Bronchial epithelial cell (primary cell): ENCODE measurements at regions not wholly inside any gene's neighbourhood (a gene's known extent, or its start where the extent isn't known, plus 50 kb on each side); places are given as distances from the start of the nearest gene placed in this dataset.

Experiments used
- DNase-seq: peaks from one replicate; pipeline ENCODE4 v3.0.0-alpha.2; 2010; ENCODE audit warnings: low read depth
- FAIRE-seq: peaks from 2 replicates; lab custom pipeline; 2011; peaks lifted over from hg19 to GRCh38; lab: Jason Lieb, UNC
- H3K27me3 ChIP-seq: 2 replicates; pipeline ENCODE4 v1.5.1; 2011; ENCODE audit warnings: low read length; ENCODE audit not compliant: control insufficient read depth, insufficient read depth
- H3K36me3 ChIP-seq: 2 replicates; pipeline ENCODE4 v1.5.1; 2011; ENCODE audit warnings: low read length; ENCODE audit not compliant: control insufficient read depth, insufficient read depth
- H3K4me3 ChIP-seq: 2 replicates; pipeline ENCODE4 v1.5.1; 2011; ENCODE audit warnings: mild to moderate bottlenecking, low read depth, low read length, control low read depth
- CTCF ChIP-seq: IDR thresholded peaks from 2 replicates; pipeline ENCODE4 v1.5.1; 2011; ENCODE audit warnings: mild to moderate bottlenecking, moderate library complexity, low read length, control low read depth, inconsistent platforms; ENCODE audit not compliant: insufficient read depth, severe bottlenecking

DNA sequence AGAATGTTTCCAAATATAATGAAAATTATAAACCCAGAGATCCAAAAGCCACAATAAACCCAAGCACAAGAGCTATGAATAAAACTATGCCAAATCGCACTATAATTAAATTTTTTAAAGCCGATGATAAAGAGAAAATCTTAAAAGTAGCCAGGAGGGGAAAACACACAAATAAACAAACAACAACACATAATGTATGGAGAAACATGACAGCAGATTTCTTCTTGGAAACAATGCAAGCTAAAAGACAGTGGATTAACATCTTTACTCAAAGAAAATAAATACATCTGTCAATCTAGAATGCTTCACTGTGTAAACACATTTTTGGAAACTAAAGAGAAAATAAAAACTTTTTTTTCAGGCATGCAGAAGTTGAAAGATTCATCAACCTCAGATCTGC is 53.0 kb upstream of the SMOX start:
- FAIRE-seq (no peak), DNase-seq (no peak)
- no peak overlapping the region for H3K4me3 ChIP-seq
- H3K27me3 ChIP-seq: no peaks in the 10 kb centered on the region
- no peak for TF ChIP-seq CTCF
- H3K36me3 ChIP-seq: no peaks in the 10 kb centered on the region

- DNase-seq: peak; percentile 39
- peak; percentile 81 for TF ChIP-seq CTCF
- FAIRE-seq: no peak
These were observed 56.8 kb upstream of the SMOX start for GRCh38 chr20:4091490-4092479.

DNA sequence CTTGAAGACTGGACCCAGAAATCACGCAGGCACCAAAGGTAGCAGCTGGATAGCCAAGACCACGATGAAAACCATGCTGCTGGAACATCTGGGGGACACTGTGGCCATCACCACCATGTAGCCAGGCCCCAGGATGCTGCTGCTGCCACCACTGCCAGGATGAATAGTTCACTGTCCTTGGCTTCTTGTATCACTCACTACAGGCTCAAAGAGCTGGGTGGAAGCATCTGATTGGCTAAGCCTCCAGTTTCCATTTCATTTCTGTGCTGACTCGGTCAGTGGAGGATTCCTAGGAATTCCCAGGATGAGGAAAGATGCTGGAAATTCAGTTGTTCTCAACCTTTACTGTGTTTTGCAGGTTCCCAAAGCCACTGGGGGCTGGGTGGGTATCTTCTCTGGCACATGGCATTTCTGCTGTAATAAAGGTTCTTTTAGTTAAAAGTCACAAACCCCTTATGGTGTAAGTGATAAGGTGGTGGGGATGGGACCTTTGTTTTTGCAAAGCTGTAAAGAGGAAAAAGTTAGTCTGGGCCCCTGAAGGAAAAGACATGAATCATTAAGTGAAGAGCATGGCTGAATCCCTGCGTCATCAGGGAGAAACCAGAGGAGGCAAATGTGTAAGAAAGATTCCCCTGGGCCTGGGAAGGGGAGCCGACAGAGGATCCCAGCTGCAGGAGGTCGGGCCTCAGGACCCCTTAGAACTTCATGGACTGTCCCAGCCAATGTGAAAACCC is 57.7 kb upstream of the SMOX start:
- Histone ChIP-seq H3K27me3 (no peaks in the 10 kb centered on the region), H3K36me3 (no peaks in the 10 kb centered on the region), H3K4me3 (no peak overlapping the region)
- no peak for TF ChIP-seq CTCF
- no peak for DNase-seq
- FAIRE-seq: no peak

More at GRCh38 chr20:4091490-4092479, 56.8 kb upstream of the SMOX start:
- no peaks in the 10 kb centered on the region for H3K36me3 ChIP-seq
- H3K27me3 ChIP-seq: no peaks in the 10 kb centered on the region
- H3K4me3 ChIP-seq: no peak overlapping the region

- no peak overlapping the region for H3K4me3 ChIP-seq
- H3K36me3 ChIP-seq: no peaks in the 10 kb centered on the region
- TF ChIP-seq CTCF: no peak
- no peak for FAIRE-seq
- no peak for DNase-seq
- H3K27me3 ChIP-seq: no peaks in the 10 kb centered on the region
These were observed 58.7 kb upstream of the SMOX start for GRCh38 chr20:4089756-4090487.

- no peaks in the 10 kb centered on the region for H3K27me3 ChIP-seq
- H3K36me3 ChIP-seq: no peaks in the 10 kb centered on the region
- DNase-seq: no peak
- FAIRE-seq: no peak
- no peak overlapping the region for H3K4me3 ChIP-seq
- no peak for TF ChIP-seq CTCF
These were observed 59.9 kb upstream of the SMOX start for GRCh38 chr20:4088766-4089165.
